Sigmoid colon (tissue), 4 donors: ENCODE measurements at regions not wholly inside any gene's neighbourhood (a gene's known extent, or its start where the extent isn't known, plus 50 kb on each side); places are given as distances from the start of the nearest gene placed in this dataset.
"Not testable (repeated sequence)": the region's sequence is repeated elsewhere in the genome, so short reads cannot be mapped to it uniquely, and the experiment has no call there.

ENCODE experiments used
- CTCF ChIP-seq, 4 experiments: fragments of 450-650 bp in 3 of 4; fragments of 200-600 bp in 1 of 4; IDR thresholded peaks; one replicate each; pipeline ENCODE4 v1.5.1; 2016 to 2019; ENCODE audit warnings: antibody characterized with exemption in 4 of 4, mild to moderate bottlenecking in 3 of 4, moderate library complexity in 2 of 4
- EP300 ChIP-seq, 4 donors: sonication (generic); formaldehyde crosslinking; IDR thresholded peaks; one replicate each; pipeline ENCODE4 v1.6.1; 2017; ENCODE audit warnings: antibody characterized with exemption in 4 of 4
- POLR2A ChIP-seq, 2 donors: fragments of 450-650 bp; IDR thresholded peaks; one replicate each; pipeline ENCODE4 v1.6.1; 2016; ENCODE audit warnings: antibody characterized with exemption in 2 of 2, mild to moderate bottlenecking in 2 of 2, moderate library complexity in 2 of 2
- POLR2AphosphoS5 ChIP-seq, 4 donors: sonication (generic); formaldehyde crosslinking; IDR thresholded peaks; one replicate each; pipeline ENCODE4 v1.6.1; 2017; ENCODE audit warnings: antibody characterized with exemption in 4 of 4

DNA sequence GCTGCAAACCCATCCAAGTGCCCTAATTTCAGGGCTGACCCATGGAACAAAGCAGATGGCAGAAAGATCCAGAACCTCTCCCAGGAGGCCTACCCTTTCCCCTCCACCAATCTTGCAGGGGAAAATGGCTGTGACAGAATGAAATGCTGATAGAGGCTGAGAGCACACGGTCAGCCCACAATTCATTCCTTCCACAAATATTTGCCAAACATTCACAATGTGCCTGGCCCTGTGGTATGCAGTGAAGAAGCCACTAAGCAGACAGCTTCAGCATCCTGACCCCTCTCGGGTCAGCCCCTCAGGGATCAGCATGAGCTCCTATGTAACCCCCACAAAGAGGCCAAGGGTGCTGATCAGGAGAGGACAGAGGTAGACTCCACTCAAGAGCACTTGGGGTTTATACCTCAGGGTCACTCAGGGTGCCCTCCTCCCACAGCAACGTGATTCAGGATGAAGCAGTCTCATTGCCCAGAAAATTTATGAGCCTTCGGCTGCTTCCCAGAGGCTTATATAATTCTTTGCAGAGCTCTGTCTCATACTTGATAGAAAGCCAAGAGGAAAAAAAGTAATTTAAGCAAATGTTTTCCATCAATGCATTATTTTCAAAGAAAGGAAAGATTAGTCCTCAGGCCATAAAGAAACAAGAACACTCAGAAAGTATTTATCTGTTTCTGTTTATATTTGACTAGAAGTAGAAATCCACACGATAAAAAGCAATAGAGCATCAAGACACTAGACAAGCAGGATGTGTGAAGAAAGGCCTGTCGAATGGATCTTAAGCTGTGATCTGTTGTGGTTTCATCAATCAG, 123.8 kb upstream of the VOPP1 start:
- TF ChIP-seq CTCF, POLR2AphosphoS5, POLR2A, EP300 (IDR thresholded peaks at IDR 0.05): not testable (repeated sequence)
